K562 (cell line): ENCODE measurements at regions not wholly inside any gene's neighbourhood (a gene's known extent, or its start where the extent isn't known, plus 50 kb on each side); places are given as distances from the start of the nearest gene placed in this dataset.

Source experiments
- CBX3 ChIP-seq, 2 experiments: IDR thresholded peaks; 1 replicate in 1 of 2; 2 replicates in 1 of 2; pipeline ENCODE4 v1.6.1; 2012; ENCODE audit warnings: inconsistent platforms in 2 of 2, low read length in 2 of 2, borderline replicate concordance in 1 of 2, control low read depth in 1 of 2
- CTBP1 ChIP-seq: fragments of 450-650 bp; IDR thresholded peaks from 2 replicates; pipeline ENCODE4 v1.6.1; 2016; ENCODE audit warnings: borderline replicate concordance
- EP300 ChIP-seq: IDR thresholded peaks from 2 replicates; pipeline ENCODE4 v1.6.1; 2012; ENCODE audit warnings: low read length, improper control_type of control experiment
- ZNF696 ChIP-seq: fragments of 250-450 bp; sonication (Bioruptor Pico); conservative IDR thresholded peaks from 2 replicates; pipeline ENCODE4 v1.4.0; 2020; ENCODE audit warnings: mild to moderate bottlenecking, moderate library complexity

DNA sequence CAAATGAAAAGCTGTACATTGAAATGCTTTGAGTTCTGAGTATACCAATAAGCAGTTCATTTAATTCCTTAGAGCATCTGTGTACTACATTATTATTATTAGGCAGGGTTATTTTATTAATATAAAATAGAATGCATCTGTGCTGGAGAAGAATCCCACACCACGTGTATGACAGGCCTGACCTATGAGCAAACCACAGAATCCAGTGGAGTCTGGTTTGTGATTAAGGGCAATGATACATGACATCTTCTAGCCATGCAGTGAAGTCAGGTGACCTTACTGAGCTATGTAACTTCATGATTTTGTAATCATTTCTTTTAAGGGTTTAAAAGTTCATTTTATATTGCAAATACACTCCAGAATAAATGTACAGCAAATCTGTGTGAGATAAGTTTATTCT lies 1165.0 kb upstream of the TENM3 start:
- TF ChIP-seq EP300, result no peak
- no peak for TF ChIP-seq ZNF696 (CRISPR knock-in tag)
- no peak for TF ChIP-seq CTBP1
- no peak for TF ChIP-seq CBX3 (IDR thresholded peaks at IDR 0.05; ENCODE audit: borderline replicate concordance in 1 of 2, low read length in 2 of 2)
